ENCODE measurements at regions not wholly inside any gene's neighbourhood (a gene's known extent, or its start where the extent isn't known, plus 50 kb on each side); places are given as distances from the start of the nearest gene placed in this dataset.
A peak's percentile ranks its signal among the peaks of the same experiment; 100 is the strongest.

DNA sequence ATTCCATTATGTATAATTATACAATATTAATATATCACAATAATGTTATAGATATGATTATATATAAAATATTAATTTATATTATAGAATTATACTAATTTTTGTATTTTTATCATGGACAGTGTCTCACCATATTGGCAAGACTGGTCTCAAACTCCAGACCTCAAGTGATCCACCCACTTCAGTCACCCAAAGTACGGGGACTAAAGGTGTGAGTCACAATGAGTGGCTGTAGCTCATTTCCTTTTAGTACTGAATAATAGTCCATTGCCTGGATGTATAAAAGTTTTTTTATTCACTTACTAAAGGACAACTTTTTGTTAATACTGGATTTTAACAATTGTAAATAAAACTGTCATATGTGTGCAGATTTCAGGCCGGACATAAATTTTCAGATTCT, 417.6 kb upstream of the LINC00305 start:
- ATAC-seq: no peak
- no peaks in the 10 kb centered on the region for H3K9me3 ChIP-seq
- POLR2A ChIA-PET: no interaction called here
- no peak overlapping the region for H3K4me2 ChIP-seq
- H3K27ac ChIP-seq: no peak overlapping the region
- FAIRE-seq: no peak
- no peaks in the 10 kb centered on the region for H3K4me1 ChIP-seq
- TF ChIP-seq GATA3 (IDR thresholded peaks at IDR 0.05; ENCODE audit: borderline replicate concordance) (no peak), TP53 (CRISPR knock-in tag; IDR thresholded peaks at IDR 0.05) (no peak), POLR2A (IDR thresholded peaks at IDR 0.05; ENCODE audit: low read length) (no peak), HDAC2 (IDR thresholded peaks at IDR 0.05) (no peak), CHD2 (IDR thresholded peaks at IDR 0.05; ENCODE audit: low read length, partially characterized antibody) (no peak)
- TF ChIP-seq, protein P1, sequence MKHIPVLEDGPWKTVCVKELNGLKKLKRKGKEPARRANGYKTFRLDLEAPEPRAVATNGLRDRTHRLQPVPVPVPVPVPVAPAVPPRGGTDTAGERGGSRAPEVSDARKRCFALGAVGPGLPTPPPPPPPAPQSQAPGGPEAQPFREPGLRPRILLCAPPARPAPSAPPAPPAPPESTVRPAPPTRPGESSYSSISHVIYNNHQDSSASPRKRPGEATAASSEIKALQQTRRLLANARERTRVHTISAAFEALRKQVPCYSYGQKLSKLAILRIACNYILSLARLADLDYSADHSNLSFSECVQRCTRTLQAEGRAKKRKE (CRISPR knock-in tag; IDR thresholded peaks at IDR 0.05; ENCODE audit: low read depth): no peak
- TF ChIP-seq, protein P2, sequence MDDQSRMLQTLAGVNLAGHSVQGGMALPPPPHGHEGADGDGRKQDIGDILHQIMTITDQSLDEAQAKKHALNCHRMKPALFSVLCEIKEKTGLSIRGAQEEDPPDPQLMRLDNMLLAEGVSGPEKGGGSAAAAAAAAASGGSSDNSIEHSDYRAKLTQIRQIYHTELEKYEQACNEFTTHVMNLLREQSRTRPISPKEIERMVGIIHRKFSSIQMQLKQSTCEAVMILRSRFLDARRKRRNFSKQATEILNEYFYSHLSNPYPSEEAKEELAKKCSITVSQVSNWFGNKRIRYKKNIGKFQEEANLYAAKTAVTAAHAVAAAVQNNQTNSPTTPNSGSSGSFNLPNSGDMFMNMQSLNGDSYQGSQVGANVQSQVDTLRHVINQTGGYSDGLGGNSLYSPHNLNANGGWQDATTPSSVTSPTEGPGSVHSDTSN (IDR thresholded peaks at IDR 0.05): no peak
- CTCF ChIA-PET: no interaction called here
- no peak overlapping the region for H3K4me3 ChIP-seq
- no peak for DNase-seq (ENCODE audit: low read depth in 1 of 2, low spot score in 1 of 2)
- 0% methylated on average over 2 of the region's 2 CpGs for WGBS (ENCODE audit: missing lambda C conversion rate)

DNA sequence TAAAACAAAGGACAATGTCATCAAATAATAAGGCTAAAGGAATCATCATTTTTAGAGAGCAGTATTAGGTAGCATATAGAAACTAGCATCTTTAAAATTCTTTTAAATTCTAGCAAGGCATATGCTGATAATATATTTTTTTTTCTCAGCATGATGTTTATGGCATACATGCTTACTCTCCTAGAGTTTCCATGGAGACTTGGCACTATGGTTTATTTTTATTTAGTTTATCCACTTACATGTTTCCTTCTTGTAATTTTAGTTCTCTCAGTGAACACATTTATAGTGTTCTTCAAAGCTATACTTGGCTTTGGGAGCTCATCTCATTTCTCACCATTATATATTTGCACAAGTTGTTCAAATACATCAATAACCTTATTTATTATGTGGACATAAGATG, 413.8 kb upstream of the LINC00305 start:
- no peak for FAIRE-seq
- ATAC-seq: no peak
- no peak for TF ChIP-seq ESRRA (IDR thresholded peaks at IDR 0.05; ENCODE audit: borderline replicate concordance, low read length)
- TF ChIP-seq SREBF2 (IDR thresholded peaks at IDR 0.05): no peak
- TF ChIP-seq ZC3H11A (IDR thresholded peaks at IDR 0.05): no peak
- TF ChIP-seq ZFP36 (IDR thresholded peaks at IDR 0.05; ENCODE audit: borderline replicate concordance, partially characterized antibody): no peak
- no peak for TF ChIP-seq HOXB13 (CRISPR knock-in tag; IDR thresholded peaks at IDR 0.05; ENCODE audit: low read depth)
- TF ChIP-seq, protein P3, sequence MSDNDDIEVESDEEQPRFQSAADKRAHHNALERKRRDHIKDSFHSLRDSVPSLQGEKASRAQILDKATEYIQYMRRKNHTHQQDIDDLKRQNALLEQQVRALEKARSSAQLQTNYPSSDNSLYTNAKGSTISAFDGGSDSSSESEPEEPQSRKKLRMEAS (IDR thresholded peaks at IDR 0.05): no peak
- no peak for TF ChIP-seq NFE2L2 (conservative IDR thresholded peaks at IDR 0.05; ENCODE audit: low read length)
- TF ChIP-seq REST (IDR thresholded peaks at IDR 0.05): no peak
- TF ChIP-seq, protein P4, sequence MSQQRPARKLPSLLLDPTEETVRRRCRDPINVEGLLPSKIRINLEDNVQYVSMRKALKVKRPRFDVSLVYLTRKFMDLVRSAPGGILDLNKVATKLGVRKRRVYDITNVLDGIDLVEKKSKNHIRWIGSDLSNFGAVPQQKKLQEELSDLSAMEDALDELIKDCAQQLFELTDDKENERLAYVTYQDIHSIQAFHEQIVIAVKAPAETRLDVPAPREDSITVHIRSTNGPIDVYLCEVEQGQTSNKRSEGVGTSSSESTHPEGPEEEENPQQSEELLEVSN (IDR thresholded peaks at IDR 0.05; ENCODE audit: borderline replicate concordance, low read depth): no peak
- TF ChIP-seq MAFK (IDR thresholded peaks at IDR 0.05; ENCODE audit: partially characterized antibody): no peak
- Histone ChIP-seq H3K27ac (no peak overlapping the region), H3K4me3 (no peak overlapping the region), H3K9me3 (no peaks in the 10 kb centered on the region), H3K4me2 (no peak overlapping the region), H3K4me1 (no peaks in the 10 kb centered on the region)
- ChIA-PET POLR2A (no interaction called here), CTCF (no interaction called here)
- DNase-seq (ENCODE audit: low read depth in 1 of 2, low spot score in 1 of 2): no peak

DNA sequence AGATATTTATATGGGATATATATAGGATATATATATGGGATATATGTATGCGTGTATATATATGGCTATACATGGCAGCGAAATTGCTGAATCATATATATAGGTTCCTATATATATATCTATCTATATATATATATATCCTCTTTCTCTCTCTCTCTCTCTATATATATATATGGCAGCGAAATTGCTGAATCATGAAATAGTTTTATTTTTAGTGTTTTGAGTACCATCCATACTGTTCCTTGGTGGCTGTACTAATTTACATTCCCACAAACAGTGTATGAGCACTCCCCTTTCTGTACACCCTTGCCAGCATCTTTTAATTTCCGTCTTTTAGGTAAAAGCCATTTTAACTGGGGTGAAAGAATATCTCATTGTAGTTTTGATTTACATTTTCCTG, 397.6 kb upstream of the LINC00305 start:
- FAIRE-seq: no peak
- CTCF ChIA-PET: no interaction called here
- Histone ChIP-seq H3K4me3 (no peak overlapping the region), H3K4me2 (no peak overlapping the region), H3K9me3 (no peaks in the 10 kb centered on the region), H3K4me1 (no peaks in the 10 kb centered on the region), H3K27ac (no peak overlapping the region)
- 35% methylated on average over 4 of the region's 4 CpGs for WGBS (ENCODE audit: missing lambda C conversion rate)
- no peak for DNase-seq (ENCODE audit: low read depth in 1 of 2, low spot score in 1 of 2)
- no peak for ATAC-seq
- TF ChIP-seq RFX5 (IDR thresholded peaks at IDR 0.05) (no peak), ZSCAN20 (CRISPR knock-in tag; IDR thresholded peaks at IDR 0.05) (no peak), MAFK (IDR thresholded peaks at IDR 0.05; ENCODE audit: partially characterized antibody) (peak; percentile 13)
- TF ChIP-seq, protein P5, sequence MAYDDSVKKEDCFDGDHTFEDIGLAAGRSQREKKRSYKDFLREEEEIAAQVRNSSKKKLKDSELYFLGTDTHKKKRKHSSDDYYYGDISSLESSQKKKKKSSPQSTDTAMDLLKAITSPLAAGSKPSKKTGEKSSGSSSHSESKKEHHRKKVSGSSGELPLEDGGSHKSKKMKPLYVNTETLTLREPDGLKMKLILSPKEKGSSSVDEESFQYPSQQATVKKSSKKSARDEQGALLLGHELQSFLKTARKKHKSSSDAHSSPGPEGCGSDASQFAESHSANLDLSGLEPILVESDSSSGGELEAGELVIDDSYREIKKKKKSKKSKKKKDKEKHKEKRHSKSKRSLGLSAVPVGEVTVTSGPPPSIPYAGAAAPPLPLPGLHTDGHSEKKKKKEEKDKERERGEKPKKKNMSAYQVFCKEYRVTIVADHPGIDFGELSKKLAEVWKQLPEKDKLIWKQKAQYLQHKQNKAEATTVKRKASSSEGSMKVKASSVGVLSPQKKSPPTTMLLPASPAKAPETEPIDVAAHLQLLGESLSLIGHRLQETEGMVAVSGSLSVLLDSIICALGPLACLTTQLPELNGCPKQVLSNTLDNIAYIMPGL (CRISPR knock-in tag; IDR thresholded peaks at IDR 0.05; ENCODE audit: borderline replicate concordance): no peak
- POLR2A ChIA-PET: no interaction called here
